ENCODE measurements at regions not wholly inside any gene's neighbourhood (a gene's known extent, or its start where the extent isn't known, plus 50 kb on each side); places are given as distances from the start of the nearest gene placed in this dataset.

DNA sequence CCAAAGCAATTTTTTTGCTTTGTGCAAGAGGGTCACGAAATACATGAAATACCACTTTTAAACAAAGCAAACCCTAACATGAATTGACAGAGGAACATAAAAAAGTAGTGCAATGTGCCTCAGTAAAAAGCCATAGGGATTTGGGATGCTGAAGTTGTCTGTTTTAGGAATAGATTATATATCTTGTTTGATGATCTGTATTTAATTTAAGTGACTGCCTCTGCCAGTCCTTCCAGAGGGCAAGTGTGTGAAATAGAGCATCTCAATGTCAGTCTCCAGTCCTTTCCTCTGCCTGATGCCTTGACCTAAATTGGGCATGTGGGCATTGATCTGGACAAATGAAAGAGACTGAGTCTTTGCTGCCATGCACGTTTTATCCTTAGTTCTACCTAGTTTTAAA lies 222.8 kb downstream of the PTPRC start:
- TF ChIP-seq, protein P1, sequence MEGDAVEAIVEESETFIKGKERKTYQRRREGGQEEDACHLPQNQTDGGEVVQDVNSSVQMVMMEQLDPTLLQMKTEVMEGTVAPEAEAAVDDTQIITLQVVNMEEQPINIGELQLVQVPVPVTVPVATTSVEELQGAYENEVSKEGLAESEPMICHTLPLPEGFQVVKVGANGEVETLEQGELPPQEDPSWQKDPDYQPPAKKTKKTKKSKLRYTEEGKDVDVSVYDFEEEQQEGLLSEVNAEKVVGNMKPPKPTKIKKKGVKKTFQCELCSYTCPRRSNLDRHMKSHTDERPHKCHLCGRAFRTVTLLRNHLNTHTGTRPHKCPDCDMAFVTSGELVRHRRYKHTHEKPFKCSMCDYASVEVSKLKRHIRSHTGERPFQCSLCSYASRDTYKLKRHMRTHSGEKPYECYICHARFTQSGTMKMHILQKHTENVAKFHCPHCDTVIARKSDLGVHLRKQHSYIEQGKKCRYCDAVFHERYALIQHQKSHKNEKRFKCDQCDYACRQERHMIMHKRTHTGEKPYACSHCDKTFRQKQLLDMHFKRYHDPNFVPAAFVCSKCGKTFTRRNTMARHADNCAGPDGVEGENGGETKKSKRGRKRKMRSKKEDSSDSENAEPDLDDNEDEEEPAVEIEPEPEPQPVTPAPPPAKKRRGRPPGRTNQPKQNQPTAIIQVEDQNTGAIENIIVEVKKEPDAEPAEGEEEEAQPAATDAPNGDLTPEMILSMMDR (IDR thresholded peaks at IDR 0.05; ENCODE audit: low read depth, low read length): no peak
- H3K4me3 ChIP-seq (ENCODE audit: low read depth, low read length): no peak overlapping the region
- no peaks in the 10 kb centered on the region for H3K9me3 ChIP-seq (ENCODE audit: severe bottlenecking)
- no peak overlapping the region for H3K27ac ChIP-seq
- DNase-seq: no peak
- no peaks in the 10 kb centered on the region for H3K27me3 ChIP-seq (ENCODE audit: insufficient read depth, low read depth, severe bottlenecking)
- peaks cover 7% of the 10 kb centered on the region; the same call in 1 of the 2 replicates for H3K36me3 ChIP-seq

DNA sequence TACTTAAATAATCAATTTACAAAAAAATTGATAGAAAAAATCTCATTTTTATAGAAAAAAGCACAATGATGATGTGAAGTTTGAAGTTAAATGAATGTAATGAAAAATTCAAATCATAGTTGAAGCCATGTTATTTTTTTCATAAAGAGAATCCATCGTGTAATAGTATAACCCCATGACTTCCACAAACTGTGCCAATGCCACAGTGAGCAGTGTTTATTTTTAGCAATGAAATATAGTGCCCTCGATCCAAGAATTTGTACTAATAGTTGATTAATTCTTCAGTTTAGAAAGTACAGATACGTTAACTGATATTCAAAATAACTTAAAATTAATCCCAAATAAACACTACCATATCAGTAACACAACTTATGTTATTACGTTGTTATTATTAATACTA lies 225.9 kb downstream of the PTPRC start:
- Histone ChIP-seq H3K9me3 (ENCODE audit: severe bottlenecking) (no peaks in the 10 kb centered on the region), H3K4me3 (ENCODE audit: low read depth, low read length) (no peak overlapping the region), H3K27me3 (ENCODE audit: insufficient read depth, low read depth, severe bottlenecking) (no peaks in the 10 kb centered on the region), H3K36me3 (no peaks in the 10 kb centered on the region), H3K27ac (no peak overlapping the region)
- TF ChIP-seq, protein P1 (IDR thresholded peaks at IDR 0.05; ENCODE audit: low read depth, low read length): no peak
- no peak for DNase-seq

DNA sequence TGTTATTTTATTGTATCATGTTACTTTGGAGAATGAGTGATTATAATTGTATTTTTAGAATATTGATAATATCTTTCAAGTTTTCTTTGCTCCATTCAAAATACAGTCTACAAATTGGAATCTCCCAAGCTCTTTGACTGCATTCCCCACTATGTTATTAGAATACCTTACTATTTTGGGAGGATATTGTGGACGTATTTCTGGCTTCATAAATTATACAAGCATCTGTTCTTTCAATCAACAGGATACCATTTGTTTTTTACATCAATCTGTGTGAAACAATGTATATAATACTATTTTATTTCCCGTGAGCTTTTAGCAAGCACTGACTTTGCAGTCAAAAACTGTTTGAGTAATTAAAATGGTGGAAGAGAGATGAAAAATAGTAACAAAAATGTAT lies 226.5 kb downstream of the PTPRC start:
- Histone ChIP-seq H3K27ac (no peak overlapping the region), H3K36me3 (no peaks in the 10 kb centered on the region), H3K27me3 (ENCODE audit: insufficient read depth, low read depth, severe bottlenecking) (no peaks in the 10 kb centered on the region), H3K4me3 (ENCODE audit: low read depth, low read length) (no peak overlapping the region), H3K9me3 (ENCODE audit: severe bottlenecking) (no peaks in the 10 kb centered on the region)
- no peak for DNase-seq
- TF ChIP-seq, protein P1 (IDR thresholded peaks at IDR 0.05; ENCODE audit: low read depth, low read length): no peak

DNA sequence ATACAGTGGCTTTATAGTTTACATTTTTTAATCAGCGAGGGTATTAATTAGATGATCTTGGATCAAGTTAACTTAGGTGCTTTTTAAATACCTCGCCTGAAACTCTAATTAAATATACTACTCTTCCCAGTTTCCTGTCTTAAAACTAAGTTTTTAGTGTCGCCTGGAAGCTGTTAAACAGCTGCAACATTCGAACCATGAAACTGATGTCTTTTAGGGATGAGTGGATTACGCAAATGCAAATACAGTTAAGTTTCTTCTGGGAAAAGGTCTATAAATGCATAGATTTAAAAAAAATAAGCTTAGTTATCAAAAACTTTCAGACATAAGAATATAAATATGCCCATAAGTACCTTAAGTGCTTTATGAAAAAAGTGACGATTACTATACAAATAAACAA lies 228.3 kb downstream of the PTPRC start:
- Histone ChIP-seq H3K27me3 (ENCODE audit: insufficient read depth, low read depth, severe bottlenecking) (no peaks in the 10 kb centered on the region), H3K4me3 (ENCODE audit: low read depth, low read length) (no peak overlapping the region), H3K9me3 (ENCODE audit: severe bottlenecking) (peaks cover 5% of the 10 kb centered on the region), H3K27ac (no peak overlapping the region), H3K36me3 (no peaks in the 10 kb centered on the region)
- no peak for DNase-seq
- TF ChIP-seq, protein P1 (IDR thresholded peaks at IDR 0.05; ENCODE audit: low read depth, low read length): no peak

DNA sequence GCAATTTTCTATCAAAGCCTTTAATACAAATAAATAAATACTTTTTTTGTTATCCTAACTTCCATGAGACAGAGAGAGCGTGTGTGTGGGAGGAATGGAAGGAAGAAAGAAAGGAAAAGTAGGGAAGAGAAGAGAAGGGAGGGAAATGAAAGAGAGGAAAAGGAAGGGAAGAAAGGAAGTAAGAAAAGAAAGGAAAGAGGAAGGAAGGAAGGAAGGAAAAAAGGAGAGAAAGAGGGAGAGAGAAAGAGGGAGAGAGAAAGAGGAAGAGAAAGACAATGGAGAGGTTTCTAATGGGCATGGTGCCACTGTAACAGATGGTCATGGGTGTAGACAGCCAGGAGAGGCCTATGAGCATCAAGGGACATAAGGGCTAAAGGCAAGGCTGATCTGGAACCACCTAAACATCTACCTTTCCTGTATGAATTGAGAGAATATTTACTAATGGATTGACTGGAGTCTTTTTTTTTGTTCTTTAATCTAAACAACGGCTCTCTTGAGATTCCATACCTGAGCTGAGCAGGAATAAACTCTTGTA lies 234.9 kb downstream of the PTPRC start:
- TF ChIP-seq, protein P1 (IDR thresholded peaks at IDR 0.05; ENCODE audit: low read depth, low read length): no peak
- no peak overlapping the region for H3K4me3 ChIP-seq (ENCODE audit: low read depth, low read length)
- H3K27me3 ChIP-seq (ENCODE audit: insufficient read depth, low read depth, severe bottlenecking): no peaks in the 10 kb centered on the region
- H3K9me3 ChIP-seq (ENCODE audit: severe bottlenecking): peaks cover 5% of the 10 kb centered on the region
- H3K36me3 ChIP-seq: peaks cover 7% of the 10 kb centered on the region
- no peak for DNase-seq
- no peak overlapping the region for H3K27ac ChIP-seq

DNA sequence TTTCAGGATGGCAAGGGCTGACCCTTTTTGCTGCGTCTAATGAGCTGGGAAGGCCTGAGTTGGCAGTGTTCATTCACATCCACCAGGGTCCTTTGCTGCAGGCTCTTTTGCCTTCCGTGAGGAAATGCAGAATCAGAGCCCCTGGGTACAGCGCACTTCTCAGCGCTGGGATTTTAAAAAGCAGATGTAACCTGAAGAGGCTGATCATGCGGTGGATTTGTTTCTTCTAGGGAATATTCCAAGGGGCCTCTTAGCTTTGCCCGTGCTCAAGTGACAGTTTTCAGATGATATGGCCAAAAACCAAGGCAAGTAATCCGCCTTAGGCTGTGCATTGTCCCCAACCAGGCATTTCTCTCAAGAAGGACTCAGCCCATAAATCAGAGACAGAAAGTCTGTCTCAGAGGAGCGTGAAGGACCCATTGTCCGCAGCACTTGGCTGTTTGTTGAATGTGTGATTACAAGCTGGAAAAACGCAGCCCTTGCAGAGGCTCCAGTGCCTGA lies 237.6 kb downstream of the PTPRC start:
- no peak overlapping the region for H3K4me3 ChIP-seq (ENCODE audit: low read depth, low read length)
- TF ChIP-seq, protein P1 (IDR thresholded peaks at IDR 0.05; ENCODE audit: low read depth, low read length): no peak
- peaks cover 7% of the 10 kb centered on the region for H3K36me3 ChIP-seq
- H3K27ac ChIP-seq: no peak overlapping the region
- no peaks in the 10 kb centered on the region for H3K27me3 ChIP-seq (ENCODE audit: insufficient read depth, low read depth, severe bottlenecking)
- peaks cover 4% of the 10 kb centered on the region for H3K9me3 ChIP-seq (ENCODE audit: severe bottlenecking)
- DNase-seq: no peak
